Activated naive CD4-positive, alpha-beta T cell treated with anti-CD3 and anti-CD28 coated beads, Interleukin-2, amount 50 U/mL, for 16 hours (primary cell): ENCODE measurements at regions not wholly inside any gene's neighbourhood (a gene's known extent, or its start where the extent isn't known, plus 50 kb on each side); places are given as distances from the start of the nearest gene placed in this dataset.
"Not testable (repeated sequence)": the region's sequence is repeated elsewhere in the genome, so short reads cannot be mapped to it uniquely, and the experiment has no call there.

Experiments used
- DNase-seq: peaks from one replicate; pipeline ENCODE4 v3.0.0-alpha.2; 2020

DNA sequence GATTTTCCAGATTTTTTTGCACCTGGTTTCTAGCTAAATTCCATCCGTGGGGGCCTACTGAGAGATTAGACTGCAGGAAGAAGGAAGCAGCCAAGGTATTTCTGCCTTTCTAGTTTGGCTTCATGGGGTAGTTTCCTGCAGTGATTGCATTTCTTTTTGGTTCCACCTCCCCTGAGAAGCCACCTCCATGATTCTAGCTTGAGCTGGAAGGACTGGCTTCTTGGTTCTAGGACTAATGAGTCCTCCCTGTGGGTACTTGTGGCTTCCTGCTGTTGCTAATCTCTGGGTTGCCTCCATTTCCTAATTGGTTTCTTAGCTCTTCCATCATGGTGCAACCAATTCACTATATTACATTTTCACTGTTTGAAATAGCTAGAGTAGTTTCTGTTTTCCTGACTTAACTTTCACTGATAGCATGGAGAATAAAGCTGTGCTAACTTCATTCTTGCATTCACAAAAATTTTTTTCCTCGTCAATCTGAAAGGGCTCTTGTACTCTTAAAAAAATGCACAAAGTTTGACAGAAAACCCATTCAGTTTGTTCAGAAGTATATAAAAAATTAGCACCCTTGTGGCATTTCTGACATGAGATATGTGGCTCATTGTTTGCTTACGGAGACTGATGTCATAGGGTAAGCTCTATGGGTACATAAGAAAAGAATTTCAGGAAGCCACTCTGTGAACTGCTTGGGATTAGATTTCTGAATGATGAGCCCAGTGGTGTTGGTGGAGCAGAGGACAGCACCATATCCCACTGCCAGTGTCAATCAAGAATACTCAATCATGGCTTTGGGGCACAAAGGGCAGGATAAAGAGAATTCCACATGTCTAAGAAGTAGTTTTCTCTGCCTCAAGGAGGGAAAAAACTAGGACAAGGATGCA lies 242.8 kb upstream of the RBMS1 start:
- DNase-seq = no peak

DNA sequence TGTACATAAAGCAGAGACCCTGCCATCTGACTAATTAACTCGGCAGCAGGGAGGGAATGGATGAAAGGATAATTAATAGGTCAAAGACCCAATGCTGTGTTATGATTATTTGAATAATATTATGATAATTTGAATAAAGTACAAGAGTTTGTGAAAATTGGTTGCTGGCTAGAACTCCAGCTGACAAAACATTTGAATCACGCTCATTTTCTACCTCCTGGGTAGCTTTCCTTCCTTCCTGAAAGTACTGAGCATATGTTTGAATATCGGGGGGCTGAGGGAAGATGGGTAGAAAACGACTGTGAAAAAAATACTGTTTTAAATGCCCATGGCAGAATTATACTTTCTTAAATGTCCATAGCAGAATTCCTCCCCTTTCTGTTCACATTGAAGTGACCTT lies 243.6 kb upstream of the RBMS1 start:
- no peak for DNase-seq

DNA sequence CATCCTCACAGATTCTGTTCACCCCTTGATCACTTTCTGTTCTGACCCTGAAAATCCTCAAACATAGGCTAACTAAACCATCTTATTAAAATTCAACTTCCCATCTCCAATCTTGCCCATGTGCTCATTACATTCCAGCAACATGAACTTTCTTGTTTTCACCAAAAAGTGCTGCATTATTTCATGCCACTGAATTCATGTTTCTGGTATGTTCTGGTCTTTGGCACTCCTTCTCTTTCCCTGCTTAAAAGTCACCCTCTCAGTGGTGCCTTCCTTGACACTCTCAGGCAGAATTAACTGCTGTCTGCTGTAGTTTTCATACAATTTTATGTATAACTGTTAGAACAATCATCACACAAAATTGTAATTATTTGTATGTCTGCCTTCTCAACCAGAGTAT lies 247.7 kb upstream of the RBMS1 start:
- no peak for DNase-seq

DNA sequence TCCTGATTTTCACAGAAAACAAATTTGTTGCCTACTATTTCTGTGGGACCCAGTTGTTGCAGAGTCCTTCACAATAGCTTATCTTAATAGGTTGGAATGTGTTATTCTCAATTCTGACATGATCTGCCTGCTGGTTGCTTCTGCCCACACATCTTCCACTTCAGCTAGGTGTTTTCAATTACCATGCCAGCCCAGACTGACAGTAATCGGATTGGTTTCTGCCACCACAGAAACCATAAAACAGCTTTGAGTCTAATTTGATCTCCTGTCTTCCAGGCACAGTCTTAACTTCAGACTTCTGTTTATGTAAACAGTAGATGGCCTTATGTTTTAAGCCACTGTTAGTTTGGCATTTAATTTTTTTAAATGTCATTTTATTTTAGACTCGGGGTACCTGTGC lies 248.2 kb upstream of the RBMS1 start:
- DNase-seq = no peak

GRCh38 chr2:160742667-160743066 lies 249.1 kb upstream of the RBMS1 start:
- no peak for DNase-seq

DNA sequence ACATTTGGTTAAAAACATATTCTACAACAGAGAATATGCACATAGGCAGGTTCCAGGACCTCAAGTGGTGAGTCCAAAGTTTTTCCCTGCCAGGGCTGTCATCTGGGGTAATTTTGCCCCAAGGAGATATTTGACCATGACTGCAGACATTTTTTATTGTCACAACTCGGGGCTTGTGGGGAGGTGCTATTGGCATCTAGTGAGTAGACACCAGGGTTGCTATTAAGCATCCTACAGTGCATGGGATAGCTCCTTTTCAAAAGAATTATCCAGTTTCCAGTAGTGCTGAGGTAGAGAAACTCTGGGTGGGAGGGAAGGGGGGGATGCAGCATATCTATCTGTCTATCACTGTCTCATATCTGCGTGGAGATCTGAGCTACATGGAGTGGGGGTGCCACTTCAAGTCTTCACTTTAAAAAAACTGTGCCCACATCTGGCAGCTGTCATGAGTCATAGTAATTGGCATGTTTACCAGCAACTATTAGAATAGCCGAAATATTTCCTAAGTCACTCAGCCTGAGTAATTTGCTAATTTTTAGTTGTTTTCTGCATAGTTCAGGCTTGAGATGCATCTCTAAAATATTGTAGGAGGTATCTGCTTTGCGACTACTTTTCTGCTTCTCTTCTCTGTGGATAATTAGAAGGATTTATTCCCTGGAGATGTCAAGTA lies 254.0 kb upstream of the RBMS1 start:
- DNase-seq = no peak

GRCh38 chr2:160751021-160751420 lies 257.4 kb upstream of the RBMS1 start:
- no peak for DNase-seq

DNA sequence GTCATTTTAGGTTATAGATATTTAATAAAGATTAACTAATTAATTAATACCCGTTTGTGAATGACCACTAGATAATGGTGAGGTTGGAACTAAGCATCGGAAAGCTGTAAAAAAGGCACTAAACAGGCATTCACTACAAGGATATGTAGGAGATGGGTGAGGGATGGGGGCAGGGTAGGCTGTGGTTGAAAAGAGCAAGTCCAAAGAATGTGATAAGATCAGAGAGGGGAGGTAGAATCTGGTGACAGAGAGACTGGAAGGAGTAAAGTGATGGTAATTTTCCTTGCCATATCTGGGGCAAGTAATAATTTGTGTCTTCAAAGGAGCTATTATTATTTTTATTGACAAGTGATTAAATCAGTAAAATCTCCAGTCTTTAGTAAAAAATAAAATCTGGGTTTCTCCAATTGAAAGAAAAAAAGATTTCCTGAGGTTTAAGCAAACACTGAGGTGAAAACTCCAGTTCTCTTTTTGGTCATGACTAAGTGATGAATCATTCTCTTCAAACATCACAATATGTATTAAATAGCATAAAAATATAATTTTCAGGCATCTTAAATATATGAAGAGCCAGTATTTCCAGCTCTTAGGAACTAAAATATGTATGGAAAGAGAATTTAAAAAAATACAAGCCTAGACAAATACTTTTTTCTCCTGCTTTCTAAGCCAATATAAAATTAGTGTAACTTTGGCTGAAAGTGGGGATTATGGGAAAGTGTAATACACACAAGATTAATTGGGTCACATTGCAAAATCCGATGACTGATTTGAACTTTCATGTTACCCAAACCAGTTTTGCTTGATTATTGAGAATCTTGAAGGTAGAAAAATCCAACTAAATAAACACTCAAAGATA lies 259.1 kb upstream of the RBMS1 start:
- no peak for DNase-seq

DNA sequence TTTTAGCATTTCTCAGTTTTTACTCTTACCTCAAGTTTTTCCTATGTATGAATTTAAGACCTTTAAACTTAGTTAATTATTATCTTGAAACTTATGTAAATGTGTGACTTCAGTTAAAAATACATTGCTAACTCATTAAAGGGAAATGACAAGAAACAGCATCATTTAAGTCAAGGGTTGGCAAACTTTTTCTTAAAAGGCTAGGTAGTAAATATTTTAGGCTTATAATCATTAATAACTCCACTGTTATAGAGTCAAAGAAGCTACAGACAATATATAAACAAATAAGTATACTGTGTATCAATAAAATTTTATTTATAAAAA lies 259.7 kb upstream of the RBMS1 start:
- DNase-seq = no peak

DNA sequence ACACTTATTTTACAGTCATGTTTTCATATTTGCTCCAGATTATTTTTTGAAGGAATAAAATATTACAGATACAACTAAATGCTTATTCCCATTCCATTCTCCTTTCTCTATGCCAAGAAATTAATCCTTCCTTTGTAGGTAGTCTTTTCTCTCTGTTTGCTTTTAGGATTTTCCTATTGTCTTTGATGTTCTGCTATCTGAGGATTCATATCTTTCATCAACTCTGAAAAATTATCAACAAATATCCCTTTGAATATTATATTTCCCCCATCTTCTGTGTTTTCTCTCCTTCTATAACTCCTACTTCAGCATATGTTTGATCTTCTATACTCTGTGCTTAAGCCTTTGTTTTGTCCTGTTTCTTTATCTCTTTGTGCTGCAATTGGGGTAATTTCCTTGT lies 260.4 kb upstream of the RBMS1 start:
- DNase-seq = no peak

DNA sequence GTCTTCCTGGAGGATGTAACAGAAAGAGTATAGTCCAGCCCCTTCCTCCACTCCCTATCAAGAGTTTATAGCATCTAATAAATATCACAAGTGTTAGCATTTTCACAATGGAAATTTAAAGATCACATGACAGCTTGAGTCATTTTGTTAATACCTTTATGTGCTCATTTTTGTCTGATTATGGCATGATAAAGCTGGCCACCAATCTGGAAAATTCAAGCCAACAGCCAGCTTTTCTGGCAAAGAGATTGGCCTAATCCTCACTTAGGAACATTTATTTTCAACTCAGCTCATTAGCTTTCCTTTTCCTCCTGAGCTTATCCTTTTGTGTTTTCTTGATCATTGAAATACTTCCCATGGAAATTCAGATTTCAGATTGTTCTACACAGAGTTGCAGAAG lies 262.9 kb upstream of the RBMS1 start:
- DNase-seq = no peak

- DNase-seq = not testable (repeated sequence)
Measured at GRCh38 chr2:160762493-160763128, 269.0 kb upstream of the RBMS1 start.

GRCh38 chr2:160783474-160783873 lies 289.9 kb upstream of the RBMS1 start:
- no peak for DNase-seq

- no peak for DNase-seq
Measured at GRCh38 chr2:160784034-160784433, 290.4 kb upstream of the RBMS1 start.

DNA sequence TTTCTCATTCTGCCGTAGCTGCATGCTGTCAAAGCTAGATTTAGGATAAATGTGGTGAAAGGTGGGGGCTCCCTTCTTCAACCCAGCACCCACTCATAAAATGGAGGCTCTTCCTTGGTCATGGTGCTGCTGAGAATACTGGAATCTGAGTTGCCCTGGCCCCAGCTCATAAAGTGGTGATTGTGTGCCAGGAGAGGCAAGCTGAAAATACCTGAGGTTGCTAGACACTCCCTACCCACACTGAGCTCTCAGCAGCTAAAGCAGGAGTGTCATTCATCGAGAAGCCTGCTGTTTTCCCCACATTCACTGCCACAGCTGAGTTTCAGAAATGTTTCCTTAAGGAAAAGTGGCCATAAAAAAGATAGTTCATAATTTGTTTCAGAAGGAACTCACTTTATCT lies 297.1 kb upstream of the RBMS1 start:
- no peak for DNase-seq

- no peak for DNase-seq
Measured at GRCh38 chr2:160791884-160792283, 298.3 kb upstream of the RBMS1 start.

- DNase-seq = no peak
Measured at GRCh38 chr2:160792837-160793236, 299.2 kb upstream of the RBMS1 start.

GRCh38 chr2:160794926-160795325 lies 301.3 kb upstream of the RBMS1 start:
- DNase-seq = no peak

- DNase-seq = no peak
Measured at GRCh38 chr2:160803881-160804280, 310.3 kb upstream of the RBMS1 start.

DNA sequence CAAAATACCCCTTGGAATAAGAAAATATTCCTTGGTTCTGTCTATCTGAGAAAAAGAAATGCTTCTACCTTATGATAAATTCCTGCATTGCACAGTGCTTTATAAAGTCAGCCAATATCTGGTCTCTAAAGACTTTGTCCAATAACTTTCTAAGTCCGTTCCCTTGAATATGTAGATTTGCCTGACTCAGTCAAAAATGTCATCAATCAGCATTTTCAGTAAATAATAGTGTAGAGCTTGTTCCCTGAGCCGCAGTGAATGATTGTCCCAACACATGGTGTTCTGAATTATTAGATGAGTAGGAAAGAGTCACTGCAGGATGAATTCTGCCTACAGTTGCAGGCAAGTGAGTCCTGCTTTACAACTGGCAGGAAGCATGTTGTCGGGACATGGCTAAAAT lies 316.8 kb upstream of the RBMS1 start:
- DNase-seq = no peak

- no peak for DNase-seq
Measured at GRCh38 chr2:160812830-160813505, 319.4 kb upstream of the RBMS1 start.

GRCh38 chr2:160813506-160813858 lies 319.9 kb upstream of the RBMS1 start:
- DNase-seq = no peak
